SIG-M5 treated with dmso at 0.1 percent for 504 hours (cell line): ENCODE measurements at regions not wholly inside any gene's neighbourhood (a gene's known extent, or its start where the extent isn't known, plus 50 kb on each side); places are given as distances from the start of the nearest gene placed in this dataset.
"Not testable (repeated sequence)": the region's sequence is repeated elsewhere in the genome, so short reads cannot be mapped to it uniquely, and the experiment has no call there.

ENCODE experiments used
- DNase-seq: peaks from one replicate; lab custom pipeline; 2025; ENCODE audit not compliant: unreplicated experiment; lab: John Stamatoyannopoulos, UW

GRCh38 chr2:878245-878930, 72.3 kb upstream of the SNTG2 start:
- no peak for DNase-seq

- DNase-seq = no peak
These were observed 72.9 kb upstream of the SNTG2 start for GRCh38 chr2:877747-878146.

GRCh38 chr2:875687-876615, 74.7 kb upstream of the SNTG2 start:
- DNase-seq = no peak

GRCh38 chr2:873651-874580, 76.7 kb upstream of the SNTG2 start:
- DNase-seq = no peak

GRCh38 chr2:873027-873426, 77.6 kb upstream of the SNTG2 start:
- DNase-seq = no peak

- DNase-seq = no peak
These were observed 78.5 kb upstream of the SNTG2 start for GRCh38 chr2:871926-872680.

- DNase-seq = no peak
These were observed 79.4 kb upstream of the SNTG2 start for GRCh38 chr2:871175-871727.

- DNase-seq = no peak
These were observed 80.2 kb upstream of the SNTG2 start for GRCh38 chr2:870426-870825.

- DNase-seq = no peak
These were observed 80.8 kb upstream of the SNTG2 start for GRCh38 chr2:869894-870293.

- no peak for DNase-seq
These were observed 81.2 kb upstream of the SNTG2 start for GRCh38 chr2:869357-869871.

- not testable (repeated sequence) for DNase-seq
These were observed 81.8 kb upstream of the SNTG2 start for GRCh38 chr2:868857-869256.

- DNase-seq = no peak
These were observed 83.4 kb upstream of the SNTG2 start for GRCh38 chr2:867296-867695.

- no peak for DNase-seq
These were observed 83.8 kb upstream of the SNTG2 start for GRCh38 chr2:866887-867286.

GRCh38 chr2:866009-866680, 84.5 kb upstream of the SNTG2 start:
- no peak for DNase-seq

- DNase-seq = no peak
These were observed 86.0 kb upstream of the SNTG2 start for GRCh38 chr2:864501-865106.

- DNase-seq = no peak
These were observed 86.8 kb upstream of the SNTG2 start for GRCh38 chr2:863732-864450.

GRCh38 chr2:862731-863466, 87.8 kb upstream of the SNTG2 start:
- no peak for DNase-seq

- no peak for DNase-seq
These were observed 88.3 kb upstream of the SNTG2 start for GRCh38 chr2:862355-862687.
